K562 (cell line): ENCODE measurements at regions not wholly inside any gene's neighbourhood (a gene's known extent, or its start where the extent isn't known, plus 50 kb on each side); places are given as distances from the start of the nearest gene placed in this dataset.

ENCODE experiments used
- ATAC-seq: fragments of 200-7000 bp; cut with Tn5 transposase; 3 replicates; pipeline ENCODE4 v1.9.1; 2020; ENCODE audit warnings: moderate library complexity
- BruUV-seq: library from RNA; stranded (reverse); fragments of 400-500 nt; replicated peaks from 2 replicates; lab custom pipeline; 2021; lab: Mats Ljungman, UMichigan
- CTCF ChIA-PET: fragments of 300-600 bp; formaldehyde crosslinking; extraction: SDS; loops from one replicate; lab custom pipeline; 2021; ENCODE audit warnings: low intra/inter-chr PET ratio; lab: Yijun Ruan, JAX
- POLR2A ChIA-PET: fragments of 300-600, 350-650 bp; sonication (Branson Sonifier 250); formaldehyde crosslinking; extraction: SDS; loops from one replicate; lab custom pipeline; 2021; ENCODE audit warnings: antibody characterized with exemption, inconsistent platforms; lab: Yijun Ruan, JAX
- DNase-seq, 4 experiments: peaks; one replicate each; pipeline versions ENCODE4 v3.0.0 to v3.0.0-alpha.2; 2011 to 2018; ENCODE audit warnings: low spot score in 3 of 4, mixed read lengths in 3 of 4; ENCODE audit errors: extremely low read depth in 1 of 4
- FAIRE-seq: peaks from 2 replicates; lab custom pipeline; 2011; peaks lifted over from hg19 to GRCh38; lab: Jason Lieb, UNC
- H2AFZ ChIP-seq: 2 replicates; pipeline ENCODE4 v1.6.0; 2011; ENCODE audit warnings: low read depth, low read length, control low read depth, inconsistent platforms
- H3K27ac ChIP-seq: fragments of 200-600 bp; 3 replicates; pipeline ENCODE4 v1.8.0; 2011; ENCODE audit warnings: low read depth, mild to moderate bottlenecking, control low read depth, inconsistent platforms, low read length, moderate library complexity, mixed read lengths; ENCODE audit errors: extremely low read depth
- H3K27me3 ChIP-seq, 2 experiments: fragments of 300-600 bp in 1 of 2; 2 replicates in 1 of 2; 3 replicates in 1 of 2; pipeline versions ENCODE4 v1.6.0 to v1.8.0; 2011; ENCODE audit warnings: inconsistent platforms in 2 of 2, low read length in 2 of 2, mild to moderate bottlenecking in 1 of 2, mixed read lengths in 1 of 2, moderate library complexity in 1 of 2; ENCODE audit not compliant: control insufficient read depth in 2 of 2, insufficient read depth in 2 of 2
- H3K36me3 ChIP-seq: fragments of 300-600 bp; 3 replicates; pipeline ENCODE4 v1.8.0; 2011; ENCODE audit warnings: mild to moderate bottlenecking, low read length, inconsistent platforms; ENCODE audit not compliant: control insufficient read depth, insufficient read depth
- H3K4me1 ChIP-seq, 2 experiments: fragments of 200-600 bp in 1 of 2; replicated peaks in 1 of 2; 2 replicates in 1 of 2; 3 replicates in 1 of 2; pipeline versions ENCODE4 v1.5.1 to v1.8.0; 2011; ENCODE audit warnings: inconsistent platforms in 2 of 2, low read length in 2 of 2, mild to moderate bottlenecking in 1 of 2, mixed read lengths in 1 of 2, moderate library complexity in 1 of 2; ENCODE audit not compliant: control insufficient read depth in 2 of 2, insufficient read depth in 2 of 2
- H3K4me2 ChIP-seq: 2 replicates; pipeline ENCODE4 v1.6.1; 2011; ENCODE audit warnings: low read length, control low read depth, inconsistent platforms, mixed read lengths; ENCODE audit not compliant: insufficient read depth
- H3K4me3 ChIP-seq: fragments of 200-600 bp; sonication (generic), shearing (Covaris generic); 2 replicates; pipeline ENCODE4 v1.5.1; 2016; ENCODE audit warnings: control low read depth, inconsistent platforms
- H3K79me2 ChIP-seq: fragments of 200-600 bp; 3 replicates; pipeline ENCODE4 v1.8.0; 2011; ENCODE audit warnings: low read length, inconsistent platforms; ENCODE audit not compliant: control insufficient read depth, insufficient read depth
- H3K9ac ChIP-seq, 2 experiments: 2 replicates each; pipeline versions ENCODE4 v1.6.0 to v1.6.1; 2011; ENCODE audit warnings: low read depth in 2 of 2, low read length in 2 of 2, control low read depth in 1 of 2, inconsistent platforms in 1 of 2, mild to moderate bottlenecking in 1 of 2, mixed read lengths in 1 of 2; ENCODE audit not compliant: insufficient read depth in 1 of 2
- H3K9me1 ChIP-seq: one replicate; pipeline ENCODE4 v1.6.0; 2011; ENCODE audit warnings: inconsistent platforms, mild to moderate bottlenecking, low read length, moderate library complexity; ENCODE audit not compliant: control insufficient read depth, insufficient read depth
- H3K9me3 ChIP-seq: replicated peaks from 2 replicates; pipeline ENCODE4 v1.5.1; 2011; ENCODE audit warnings: low read depth, low read length, inconsistent platforms; ENCODE audit not compliant: control insufficient read depth, insufficient read depth
- H4K20me1 ChIP-seq: replicated peaks from 2 replicates; pipeline ENCODE4 v1.6.1; 2011; ENCODE audit warnings: low read length, inconsistent platforms, mixed read lengths; ENCODE audit not compliant: control insufficient read depth, insufficient read depth
- CHD4 ChIP-seq: fragments of 200-600 bp; sonication (generic); IDR thresholded peaks from 3 replicates; pipeline ENCODE4 v1.6.1; 2012; ENCODE audit warnings: low read depth, mild to moderate bottlenecking, mixed read lengths, low read length, inconsistent platforms; ENCODE audit not compliant: insufficient read depth, insufficient replicate concordance, poor library complexity, severe bottlenecking
- ELK1 ChIP-seq: sonication (generic); formaldehyde crosslinking; IDR thresholded peaks from 2 replicates; pipeline ENCODE4 v1.8.1; 2022; ENCODE audit warnings: missing genetic modification reagents
- ETV1 ChIP-seq: fragments of 450-650 bp; conservative IDR thresholded peaks from 2 replicates; pipeline ENCODE4 v1.6.1; 2016; ENCODE audit warnings: missing genetic modification characterization, control low read depth, low read depth, missing compliant biosample characterization
- FOS ChIP-seq: IDR thresholded peaks from 3 replicates; pipeline ENCODE4 v1.6.1; 2011; ENCODE audit not compliant: insufficient read length; ENCODE audit errors: extremely low read depth
- FOXM1 ChIP-seq, 2 experiments: fragments of 450-650 bp in 1 of 2; sonication (generic) in 1 of 2; formaldehyde crosslinking in 1 of 2; IDR thresholded peaks; 2 replicates each; pipeline versions ENCODE4 v1.6.1 to v1.9.0; 2017 to 2022; ENCODE audit warnings: low read depth in 2 of 2, mild to moderate bottlenecking in 2 of 2, missing genetic modification reagents in 1 of 2, moderate library complexity in 1 of 2
- HDAC6 ChIP-seq: IDR thresholded peaks from 2 replicates; pipeline ENCODE4 v1.6.1; 2012; ENCODE audit warnings: low read depth, mild to moderate bottlenecking, control low read depth, inconsistent platforms, low read length, moderate library complexity
- HDAC8 ChIP-seq: fragments of 450-650 bp; IDR thresholded peaks from 2 replicates; pipeline ENCODE4 v1.6.1; 2016; ENCODE audit warnings: mild to moderate bottlenecking, missing genetic modification characterization, moderate library complexity, missing compliant biosample characterization
- HNRNPLL ChIP-seq: fragments of 200-400 bp; formaldehyde crosslinking; IDR thresholded peaks from 2 replicates; pipeline ENCODE4 v1.6.1; 2017; ENCODE audit warnings: low read length, low read depth, mild to moderate bottlenecking; ENCODE audit not compliant: poor library complexity, severe bottlenecking
- NFRKB ChIP-seq: fragments of 450-650 bp; IDR thresholded peaks from 2 replicates; pipeline ENCODE4 v1.6.1; 2016; ENCODE audit warnings: low read depth
- RAD51 ChIP-seq: fragments of 450-650 bp; IDR thresholded peaks from 2 replicates; pipeline ENCODE4 v1.7.1; 2016; ENCODE audit warnings: low read depth, mild to moderate bottlenecking, borderline replicate concordance
- RBM25 ChIP-seq: fragments of 200-400 bp; formaldehyde crosslinking; IDR thresholded peaks from 2 replicates; pipeline ENCODE4 v1.6.1; 2018; ENCODE audit warnings: low read length, low read depth, moderate library complexity; ENCODE audit not compliant: severe bottlenecking
- TAF9B ChIP-seq: fragments of 450-650 bp; IDR thresholded peaks from 2 replicates; pipeline ENCODE4 v1.6.1; 2018; ENCODE audit warnings: mild to moderate bottlenecking; ENCODE audit not compliant: partially characterized antibody
- ZFP30 ChIP-seq: fragments of 250-450 bp; sonication (Bioruptor Pico); IDR thresholded peaks from 2 replicates; pipeline ENCODE4 v1.8.0; 2022; ENCODE audit warnings: moderate library complexity, mild to moderate bottlenecking, inconsistent platforms, borderline replicate concordance
- ZNF354B ChIP-seq: fragments of 250-450 bp; sonication (Bioruptor Pico); IDR thresholded peaks from 2 replicates; pipeline ENCODE4 v1.4.0; 2020
- ZNF785 ChIP-seq: fragments of 250-450 bp; sonication (Bioruptor Pico); IDR thresholded peaks from 2 replicates; pipeline ENCODE4 v1.4.0; 2020; ENCODE audit warnings: mild to moderate bottlenecking
- WGBS: fragments of 100-300 bp; shearing (Covaris generic); methylation state at CpG from one replicate; pipeline ENCODE4 v1.1.6; 2016; ENCODE audit warnings: low coverage, mixed read lengths; ENCODE audit not compliant: insufficient coverage; ENCODE audit errors: missing lambda C conversion rate; 5-methylcytosine and 5-hydroxymethylcytosine counted together
- in situ Hi-C: fragments of 300-500 bp; cut with MboI; formaldehyde crosslinking; loops from 4 replicates; pipeline ENCODE4 v1.15.0; 2018; ENCODE audit warnings: inconsistent platforms, mixed read lengths
- intact Hi-C: fragments of 100-400 bp; cut with micrococcal nuclease; formaldehyde crosslinking; loops from 2 replicates; pipeline ENCODE4 v1.14.2; 2022
- TF ChIP-seq, protein P1 (sequence below): fragments of 250-450 bp; sonication (Bioruptor Pico); IDR thresholded peaks from 2 replicates; pipeline ENCODE4 v1.5.0; 2021
- TF ChIP-seq, protein P2 (sequence below): IDR thresholded peaks from 2 replicates; pipeline ENCODE4 v1.6.1; 2014; ENCODE audit warnings: antibody characterized with exemption
- TF ChIP-seq, protein P3 (sequence below): fragments of 450-650 bp; formaldehyde crosslinking; IDR thresholded peaks from 2 replicates; pipeline ENCODE4 v1.4.0; 2020; ENCODE audit warnings: mild to moderate bottlenecking

- BruUV-seq: no TSS peak
- no peak overlapping the region for H2AFZ ChIP-seq
- H3K27me3 ChIP-seq: no peaks in the 10 kb centered on the region
- no peaks in the 10 kb centered on the region for H3K36me3 ChIP-seq
- ATAC-seq (no peak), DNase-seq (no peak), FAIRE-seq (no peak)
- intact Hi-C loops (no loop called here), in situ Hi-C loops (no loop called here)
- H4K20me1 ChIP-seq: no peaks in the 10 kb centered on the region
- ChIA-PET CTCF (no interaction called here), POLR2A (no interaction called here)
- no peak overlapping the region for H3K4me2 ChIP-seq
- no peaks in the 10 kb centered on the region for H3K79me2 ChIP-seq
- H3K4me1 ChIP-seq: no peaks in the 10 kb centered on the region
- H3K9me3 ChIP-seq: no peaks in the 10 kb centered on the region; the same call in 1 of the 2 replicates
- no peak overlapping the region for H3K4me3 ChIP-seq
- 0% methylated on average over 1 of the region's 1 CpG for WGBS
- no peak overlapping the region for H3K27ac ChIP-seq
- H3K9ac ChIP-seq: no peak overlapping the region
- no peaks in the 10 kb centered on the region for H3K9me1 ChIP-seq
- no peak for TF ChIP-seq RAD51
- TF ChIP-seq, protein P1, sequence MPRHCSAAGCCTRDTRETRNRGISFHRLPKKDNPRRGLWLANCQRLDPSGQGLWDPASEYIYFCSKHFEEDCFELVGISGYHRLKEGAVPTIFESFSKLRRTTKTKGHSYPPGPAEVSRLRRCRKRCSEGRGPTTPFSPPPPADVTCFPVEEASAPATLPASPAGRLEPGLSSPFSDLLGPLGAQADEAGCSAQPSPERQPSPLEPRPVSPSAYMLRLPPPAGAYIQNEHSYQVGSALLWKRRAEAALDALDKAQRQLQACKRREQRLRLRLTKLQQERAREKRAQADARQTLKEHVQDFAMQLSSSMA: no peak
- TF ChIP-seq, protein P2, sequence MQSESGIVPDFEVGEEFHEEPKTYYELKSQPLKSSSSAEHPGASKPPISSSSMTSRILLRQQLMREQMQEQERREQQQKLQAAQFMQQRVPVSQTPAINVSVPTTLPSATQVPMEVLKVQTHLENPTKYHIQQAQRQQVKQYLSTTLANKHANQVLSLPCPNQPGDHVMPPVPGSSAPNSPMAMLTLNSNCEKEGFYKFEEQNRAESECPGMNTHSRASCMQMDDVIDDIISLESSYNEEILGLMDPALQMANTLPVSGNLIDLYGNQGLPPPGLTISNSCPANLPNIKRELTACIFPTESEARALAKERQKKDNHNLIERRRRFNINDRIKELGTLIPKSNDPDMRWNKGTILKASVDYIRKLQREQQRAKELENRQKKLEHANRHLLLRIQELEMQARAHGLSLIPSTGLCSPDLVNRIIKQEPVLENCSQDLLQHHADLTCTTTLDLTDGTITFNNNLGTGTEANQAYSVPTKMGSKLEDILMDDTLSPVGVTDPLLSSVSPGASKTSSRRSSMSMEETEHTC: no peak
- TF ChIP-seq CHD4: no peak
- TF ChIP-seq, protein P3, sequence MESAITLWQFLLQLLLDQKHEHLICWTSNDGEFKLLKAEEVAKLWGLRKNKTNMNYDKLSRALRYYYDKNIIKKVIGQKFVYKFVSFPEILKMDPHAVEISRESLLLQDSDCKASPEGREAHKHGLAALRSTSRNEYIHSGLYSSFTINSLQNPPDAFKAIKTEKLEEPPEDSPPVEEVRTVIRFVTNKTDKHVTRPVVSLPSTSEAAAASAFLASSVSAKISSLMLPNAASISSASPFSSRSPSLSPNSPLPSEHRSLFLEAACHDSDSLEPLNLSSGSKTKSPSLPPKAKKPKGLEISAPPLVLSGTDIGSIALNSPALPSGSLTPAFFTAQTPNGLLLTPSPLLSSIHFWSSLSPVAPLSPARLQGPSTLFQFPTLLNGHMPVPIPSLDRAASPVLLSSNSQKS (CRISPR knock-in tag): no peak
- TF ChIP-seq ETV1: no peak
- TF ChIP-seq TAF9B: no peak
- no peak for TF ChIP-seq ZFP30 (CRISPR knock-in tag)
- TF ChIP-seq HDAC6: no peak
- TF ChIP-seq ZNF354B (CRISPR knock-in tag): no peak
- no peak for TF ChIP-seq ZNF785 (CRISPR knock-in tag)
- no peak for TF ChIP-seq FOXM1 (IDR thresholded peaks at IDR 0.05; ENCODE audit: low read depth)
- no peak for TF ChIP-seq FOXM1 (CRISPR knock-in tag; IDR thresholded peaks at IDR 0.05; ENCODE audit: low read depth)
- no peak for TF ChIP-seq ELK1 (CRISPR knock-in tag)
- no peak for TF ChIP-seq HNRNPLL
- no peak for TF ChIP-seq RBM25
- no peak for TF ChIP-seq HDAC8
- no peak for TF ChIP-seq FOS
- TF ChIP-seq NFRKB: no peak
Measured at GRCh38 chr17:70769956-70770355, 600.6 kb downstream of the KCNJ2 start.
